Fibroblast of mammary gland (primary cell): ENCODE measurements at regions not wholly inside any gene's neighbourhood (a gene's known extent, or its start where the extent isn't known, plus 50 kb on each side); places are given as distances from the start of the nearest gene placed in this dataset.

ENCODE experiments used
- DNase-seq: peaks from one replicate; pipeline ENCODE4 v3.0.0-alpha.2; 2010; ENCODE audit warnings: low read depth
- H3K4me3 ChIP-seq: 2 replicates; pipeline ENCODE4 v1.5.1; 2011; ENCODE audit warnings: low read depth, mild to moderate bottlenecking, low read length, moderate library complexity; ENCODE audit not compliant: control insufficient read depth
- TF ChIP-seq, protein P1 (sequence below): conservative IDR thresholded peaks from 2 replicates; pipeline ENCODE4 v1.5.1; 2011; ENCODE audit warnings: low read depth, low read length, inconsistent platforms; ENCODE audit not compliant: control insufficient read depth, insufficient read depth

DNA sequence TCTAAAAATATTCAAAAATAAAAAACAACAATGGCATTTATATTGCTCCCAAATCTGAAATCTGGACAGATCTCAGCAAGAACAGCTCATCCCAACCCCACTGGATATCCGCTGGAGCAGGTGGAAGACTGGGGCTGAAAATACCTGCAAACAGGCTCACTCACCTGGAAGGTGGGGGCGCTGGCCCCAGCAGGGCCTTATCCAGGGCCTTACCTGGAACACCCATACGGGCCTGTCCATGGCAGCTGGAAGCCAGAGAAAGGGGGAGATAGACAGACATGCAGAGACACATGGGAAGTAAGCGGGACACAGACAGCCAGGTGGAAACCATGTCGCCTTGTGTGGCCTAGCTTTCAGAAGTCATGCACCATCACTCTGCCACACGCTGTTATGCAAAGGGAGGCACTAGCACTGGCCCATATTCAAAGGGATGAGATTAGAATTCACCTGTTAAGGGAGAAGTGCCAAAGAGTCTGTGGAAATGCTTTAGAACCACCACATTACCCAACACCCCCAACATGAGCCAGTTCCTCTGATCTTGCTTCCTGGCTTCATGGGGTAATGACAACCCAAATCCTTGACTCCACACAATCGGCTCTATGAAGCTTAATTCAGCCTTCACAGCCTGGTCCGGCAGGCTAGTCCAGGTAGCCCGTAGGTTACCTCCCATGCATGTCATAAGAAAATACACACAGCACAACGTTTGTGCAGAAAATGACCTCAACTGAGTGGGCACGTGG lies 99.0 kb upstream of the CDYL start:
- no peak overlapping the region for H3K4me3 ChIP-seq
- TF ChIP-seq, protein P1, sequence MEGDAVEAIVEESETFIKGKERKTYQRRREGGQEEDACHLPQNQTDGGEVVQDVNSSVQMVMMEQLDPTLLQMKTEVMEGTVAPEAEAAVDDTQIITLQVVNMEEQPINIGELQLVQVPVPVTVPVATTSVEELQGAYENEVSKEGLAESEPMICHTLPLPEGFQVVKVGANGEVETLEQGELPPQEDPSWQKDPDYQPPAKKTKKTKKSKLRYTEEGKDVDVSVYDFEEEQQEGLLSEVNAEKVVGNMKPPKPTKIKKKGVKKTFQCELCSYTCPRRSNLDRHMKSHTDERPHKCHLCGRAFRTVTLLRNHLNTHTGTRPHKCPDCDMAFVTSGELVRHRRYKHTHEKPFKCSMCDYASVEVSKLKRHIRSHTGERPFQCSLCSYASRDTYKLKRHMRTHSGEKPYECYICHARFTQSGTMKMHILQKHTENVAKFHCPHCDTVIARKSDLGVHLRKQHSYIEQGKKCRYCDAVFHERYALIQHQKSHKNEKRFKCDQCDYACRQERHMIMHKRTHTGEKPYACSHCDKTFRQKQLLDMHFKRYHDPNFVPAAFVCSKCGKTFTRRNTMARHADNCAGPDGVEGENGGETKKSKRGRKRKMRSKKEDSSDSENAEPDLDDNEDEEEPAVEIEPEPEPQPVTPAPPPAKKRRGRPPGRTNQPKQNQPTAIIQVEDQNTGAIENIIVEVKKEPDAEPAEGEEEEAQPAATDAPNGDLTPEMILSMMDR, result no peak
- DNase-seq, result no peak

DNA sequence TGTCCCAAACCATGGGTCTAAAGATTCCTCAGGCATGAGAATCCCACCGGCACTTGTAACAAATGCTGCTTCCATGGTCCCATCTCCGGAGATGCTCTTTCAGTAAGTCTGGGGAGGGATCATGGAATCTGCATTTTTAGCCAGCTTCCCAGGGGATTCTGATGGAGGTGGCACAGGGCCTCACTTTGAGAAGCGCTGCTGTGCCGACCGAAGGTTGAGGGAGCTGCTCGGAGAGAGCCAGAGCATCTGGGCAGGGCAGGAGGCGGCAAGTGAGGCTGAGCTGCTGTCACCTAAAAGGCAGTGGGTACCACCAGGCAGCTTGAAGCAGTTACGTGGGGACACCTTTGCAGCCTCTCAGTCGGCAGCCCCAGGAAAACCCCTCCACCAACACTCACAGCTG lies 100.2 kb upstream of the CDYL start:
- TF ChIP-seq, protein P1, result no peak
- no peak for DNase-seq
- no peak overlapping the region for H3K4me3 ChIP-seq

GRCh38 chr6:4675121-4675520 lies 101.1 kb upstream of the CDYL start:
- no peak overlapping the region for H3K4me3 ChIP-seq
- TF ChIP-seq, protein P1, result no peak
- no peak for DNase-seq

- no peak overlapping the region for H3K4me3 ChIP-seq
- TF ChIP-seq, protein P1, result no peak
Measured at GRCh38 chr6:4673861-4674260, 102.3 kb upstream of the CDYL start.

GRCh38 chr6:4672772-4673171 lies 103.4 kb upstream of the CDYL start:
- DNase-seq, result no peak
- TF ChIP-seq, protein P1, result no peak
- H3K4me3 ChIP-seq, result no peak overlapping the region

More at GRCh38 chr6:4673861-4674260, 102.3 kb upstream of the CDYL start:
- no peak for DNase-seq

DNA sequence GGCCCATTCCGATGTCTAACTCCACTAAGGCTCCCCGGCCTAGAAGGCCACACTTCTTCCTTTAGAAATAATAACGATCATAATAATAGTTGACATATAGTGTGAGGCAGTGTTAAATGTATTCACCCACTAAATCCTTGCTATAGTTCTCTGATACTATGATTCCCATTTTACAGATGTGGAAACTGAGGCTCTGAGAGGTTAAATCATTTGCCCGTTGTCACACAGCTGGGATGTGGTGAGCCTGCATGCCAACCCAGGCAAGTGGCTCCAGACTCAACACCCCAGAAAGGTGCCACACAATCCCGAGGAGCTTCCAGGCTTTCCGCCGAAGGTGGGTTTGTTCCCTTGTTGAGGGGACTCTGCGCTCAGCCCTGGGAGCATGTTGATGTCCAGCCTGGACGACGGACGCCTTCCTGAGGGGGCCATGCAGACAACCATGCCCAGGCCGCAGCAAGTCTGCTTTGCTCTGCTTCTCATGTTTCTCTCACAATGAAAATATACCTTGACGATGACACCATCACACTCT lies 104.6 kb upstream of the CDYL start:
- no peak overlapping the region for H3K4me3 ChIP-seq
- TF ChIP-seq, protein P1, result no peak
- no peak for DNase-seq
